ENCODE measurements at regions not wholly inside any gene's neighbourhood (a gene's known extent, or its start where the extent isn't known, plus 50 kb on each side); places are given as distances from the start of the nearest gene placed in this dataset.

DNA sequence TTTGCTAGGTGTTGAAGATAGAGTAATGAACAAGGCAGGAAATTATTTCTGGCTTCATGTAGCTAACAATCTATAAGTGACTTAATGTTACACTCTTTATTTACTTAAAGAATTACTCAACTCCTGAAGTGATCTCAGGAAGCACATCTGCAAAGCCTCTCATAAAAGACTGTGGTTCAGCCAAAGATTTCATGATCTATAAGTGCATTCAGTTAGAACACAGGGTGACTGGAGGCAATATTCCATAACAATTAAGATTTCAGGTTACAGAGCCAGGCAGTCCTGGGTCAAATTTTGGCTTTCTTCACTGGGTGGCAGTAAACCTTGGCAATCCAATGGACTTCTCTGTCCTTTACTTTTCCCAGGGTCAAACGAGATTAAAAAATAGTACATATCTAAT is 204.0 kb downstream of the TPBG start:
- Histone ChIP-seq H3K36me3 (replicated peaks in 1 of 2; ENCODE audit: control insufficient read depth in 1 of 2, insufficient read depth in 2 of 2, low read length in 2 of 2) (no peaks in the 10 kb centered on the region), H3K27ac (ENCODE audit: low read depth in 1 of 2, low read length in 2 of 2) (no peak overlapping the region), H3K4me2 (replicated peaks; ENCODE audit: extremely low read depth, low read length, poor library complexity, severe bottlenecking) (no peak overlapping the region), H3K9ac (ENCODE audit: insufficient read depth, low read length, poor library complexity, severe bottlenecking) (no peak overlapping the region), H3K9me3 (replicated peaks in 1 of 2; ENCODE audit: control insufficient read depth in 1 of 2, insufficient read depth in 1 of 2, low read length in 2 of 2) (no peaks in the 10 kb centered on the region), H3K4me1 (ENCODE audit: control insufficient read depth in 1 of 2, insufficient read depth in 2 of 2, low read length in 2 of 2) (no peaks in the 10 kb centered on the region), H2AFZ (ENCODE audit: insufficient read depth, low read depth, low read length, poor library complexity, severe bottlenecking) (no peak overlapping the region), H3K4me3 (replicated peaks in 1 of 3; ENCODE audit: low read depth in 2 of 3, low read length in 3 of 3) (no peak overlapping the region), H3K79me2 (ENCODE audit: insufficient read depth, low read length) (no peaks in the 10 kb centered on the region), H3K27me3 (ENCODE audit: control insufficient read depth in 2 of 2, insufficient read depth in 2 of 2, low read length in 2 of 2) (no peaks in the 10 kb centered on the region), H4K20me1 (ENCODE audit: insufficient read depth, low read length) (no peaks in the 10 kb centered on the region)
- TF ChIP-seq, protein P1, sequence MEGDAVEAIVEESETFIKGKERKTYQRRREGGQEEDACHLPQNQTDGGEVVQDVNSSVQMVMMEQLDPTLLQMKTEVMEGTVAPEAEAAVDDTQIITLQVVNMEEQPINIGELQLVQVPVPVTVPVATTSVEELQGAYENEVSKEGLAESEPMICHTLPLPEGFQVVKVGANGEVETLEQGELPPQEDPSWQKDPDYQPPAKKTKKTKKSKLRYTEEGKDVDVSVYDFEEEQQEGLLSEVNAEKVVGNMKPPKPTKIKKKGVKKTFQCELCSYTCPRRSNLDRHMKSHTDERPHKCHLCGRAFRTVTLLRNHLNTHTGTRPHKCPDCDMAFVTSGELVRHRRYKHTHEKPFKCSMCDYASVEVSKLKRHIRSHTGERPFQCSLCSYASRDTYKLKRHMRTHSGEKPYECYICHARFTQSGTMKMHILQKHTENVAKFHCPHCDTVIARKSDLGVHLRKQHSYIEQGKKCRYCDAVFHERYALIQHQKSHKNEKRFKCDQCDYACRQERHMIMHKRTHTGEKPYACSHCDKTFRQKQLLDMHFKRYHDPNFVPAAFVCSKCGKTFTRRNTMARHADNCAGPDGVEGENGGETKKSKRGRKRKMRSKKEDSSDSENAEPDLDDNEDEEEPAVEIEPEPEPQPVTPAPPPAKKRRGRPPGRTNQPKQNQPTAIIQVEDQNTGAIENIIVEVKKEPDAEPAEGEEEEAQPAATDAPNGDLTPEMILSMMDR (IDR thresholded peaks at IDR 0.05) = no peak
- no CpG with 5 or more reads among the region's 1 CpG for WGBS (ENCODE audit: insufficient coverage)
- intact Hi-C loops (cut with micrococcal nuclease) = no loop called here
- H3K9me3 Mint-ChIP-seq = peaks cover 0 to 8% (median 0%) of the 10 kb centered on the region in 7 donors
- H3K36me3 Mint-ChIP-seq = no peaks in the 10 kb centered on the region
- no peak overlapping the region for H3K27ac Mint-ChIP-seq
- H3K27me3 Mint-ChIP-seq (ENCODE audit: low read depth in 3 of 3) = no peaks in the 10 kb centered on the region
- H3K4me3 Mint-ChIP-seq = no peak overlapping the region
- H3K4me1 Mint-ChIP-seq = no peaks in the 10 kb centered on the region
- no peak for DNase-seq

DNA sequence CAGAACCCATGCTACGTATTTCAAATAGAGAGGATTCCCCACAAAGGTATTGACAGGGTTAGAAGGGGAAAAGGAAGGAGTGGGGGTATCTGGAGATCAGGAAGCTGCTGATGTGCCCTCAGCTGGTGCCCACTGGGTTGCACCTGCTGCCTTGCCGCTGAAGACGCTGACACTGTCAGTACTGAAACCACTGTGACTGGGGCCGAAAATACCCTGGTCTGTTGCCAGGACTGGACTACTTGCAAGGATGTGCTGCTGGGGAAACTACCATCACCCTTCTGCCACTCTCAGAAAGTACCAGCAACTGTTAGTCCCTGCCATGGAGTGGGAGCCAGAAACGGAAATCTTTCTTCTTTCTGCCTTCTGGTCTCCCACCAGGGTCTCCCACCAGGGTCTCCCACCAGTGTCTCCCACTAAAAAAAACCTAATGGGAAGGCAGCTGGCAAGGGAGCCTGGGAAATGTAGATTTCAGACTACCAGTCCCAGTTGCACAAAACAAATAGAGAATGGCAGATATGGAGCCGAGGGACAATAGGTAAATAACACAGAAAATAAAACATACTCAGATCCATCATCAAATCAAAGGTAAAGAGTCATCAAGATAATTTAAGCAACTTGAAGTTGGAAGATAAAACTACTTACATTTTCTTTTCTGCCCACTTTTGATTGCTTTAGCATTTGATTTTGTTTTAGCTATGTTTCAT is 204.8 kb downstream of the TPBG start:
- Histone ChIP-seq H3K9ac (ENCODE audit: insufficient read depth, low read length, poor library complexity, severe bottlenecking) (no peak overlapping the region), H3K4me1 (ENCODE audit: control insufficient read depth in 1 of 2, insufficient read depth in 2 of 2, low read length in 2 of 2) (no peaks in the 10 kb centered on the region), H3K36me3 (replicated peaks in 1 of 2; ENCODE audit: control insufficient read depth in 1 of 2, insufficient read depth in 2 of 2, low read length in 2 of 2) (no peaks in the 10 kb centered on the region), H3K27me3 (ENCODE audit: control insufficient read depth in 2 of 2, insufficient read depth in 2 of 2, low read length in 2 of 2) (no peaks in the 10 kb centered on the region), H3K4me3 (replicated peaks in 1 of 3; ENCODE audit: low read depth in 2 of 3, low read length in 3 of 3) (no peak overlapping the region), H3K79me2 (ENCODE audit: insufficient read depth, low read length) (no peaks in the 10 kb centered on the region), H3K9me3 (replicated peaks in 1 of 2; ENCODE audit: control insufficient read depth in 1 of 2, insufficient read depth in 1 of 2, low read length in 2 of 2) (no peaks in the 10 kb centered on the region), H2AFZ (ENCODE audit: insufficient read depth, low read depth, low read length, poor library complexity, severe bottlenecking) (no peak overlapping the region), H3K4me2 (replicated peaks; ENCODE audit: extremely low read depth, low read length, poor library complexity, severe bottlenecking) (no peak overlapping the region), H4K20me1 (ENCODE audit: insufficient read depth, low read length) (no peaks in the 10 kb centered on the region), H3K27ac (ENCODE audit: low read depth in 1 of 2, low read length in 2 of 2) (no peak overlapping the region)
- H3K27ac Mint-ChIP-seq = no peak overlapping the region
- DNase-seq = no peak
- no peaks in the 10 kb centered on the region for H3K27me3 Mint-ChIP-seq (ENCODE audit: low read depth in 3 of 3)
- H3K4me1 Mint-ChIP-seq = no peaks in the 10 kb centered on the region
- intact Hi-C loops (cut with micrococcal nuclease) = no loop called here
- H3K9me3 Mint-ChIP-seq = peaks cover 0 to 10% (median 0%) of the 10 kb centered on the region in 7 donors
- WGBS (ENCODE audit: insufficient coverage) = 78% methylated on average over 4 of the region's 6 CpGs
- H3K4me3 Mint-ChIP-seq = no peak overlapping the region
- TF ChIP-seq, protein P1 (IDR thresholded peaks at IDR 0.05) = no peak
- H3K36me3 Mint-ChIP-seq = no peaks in the 10 kb centered on the region
